Neural cell (in vitro differentiated cells): ENCODE measurements at regions not wholly inside any gene's neighbourhood (a gene's known extent, or its start where the extent isn't known, plus 50 kb on each side); places are given as distances from the start of the nearest gene placed in this dataset.

Source experiments
- H2AFZ ChIP-seq: fragments of 200-600, 300-800 bp; sonication (generic), shearing (Covaris generic); 2 replicates; pipeline ENCODE4 v1.6.0; 2014; ENCODE audit warnings: low read depth, mild to moderate bottlenecking, antibody characterized with exemption, low read length, moderate library complexity
- H3F3A ChIP-seq: fragments of 200-600 bp; shearing (Covaris generic); 2 replicates; pipeline ENCODE4 v1.6.1; 2016; ENCODE audit warnings: mild to moderate bottlenecking, moderate library complexity, mixed read lengths, antibody characterized with exemption, low read length; ENCODE audit not compliant: insufficient read depth, poor library complexity, severe bottlenecking
- H3K27ac ChIP-seq: fragments of 200-600, 300-800 bp; sonication (generic), shearing (Covaris generic); 2 replicates; pipeline ENCODE4 v1.5.1; 2014; ENCODE audit warnings: mild to moderate bottlenecking, low read length, moderate library complexity
- H3K27me3 ChIP-seq: fragments of 300-800, 200-600 bp; sonication (generic), shearing (Covaris generic); 2 replicates; pipeline ENCODE4 v1.6.0; 2014; ENCODE audit warnings: mild to moderate bottlenecking, low read depth, low read length, moderate library complexity; ENCODE audit not compliant: insufficient read depth
- H3K36me3 ChIP-seq: fragments of 300-800, 200-600 bp; sonication (generic), shearing (Covaris generic); 2 replicates; pipeline ENCODE4 v1.5.1; 2014; ENCODE audit warnings: mild to moderate bottlenecking, antibody characterized with exemption, low read length, moderate library complexity; ENCODE audit not compliant: insufficient read depth
- H3K4me2 ChIP-seq: fragments of 300-800, 200-600 bp; sonication (generic), shearing (Covaris generic); 2 replicates; pipeline ENCODE4 v1.6.0; 2014; ENCODE audit warnings: mild to moderate bottlenecking, low read length
- H3K4me3 ChIP-seq: fragments of 300-800, 200-600 bp; sonication (generic), shearing (Covaris generic); 2 replicates; pipeline ENCODE4 v1.5.1; 2014; ENCODE audit warnings: mild to moderate bottlenecking, low read length, moderate library complexity
- H3K79me2 ChIP-seq: fragments of 200-600 bp; shearing (Covaris generic); replicated peaks from 2 replicates; pipeline ENCODE4 v1.6.0; 2014; ENCODE audit warnings: mild to moderate bottlenecking, low read length, moderate library complexity; ENCODE audit not compliant: insufficient read depth
- H3K9ac ChIP-seq: fragments of 300-800, 200-600 bp; sonication (generic), shearing (Covaris generic); 2 replicates; pipeline ENCODE4 v1.6.1; 2016; ENCODE audit warnings: mild to moderate bottlenecking, low read length, mixed read lengths
- H3K9me2 ChIP-seq: fragments of 200-600 bp; shearing (Covaris generic); 2 replicates; pipeline ENCODE4 v1.6.1; 2016; ENCODE audit warnings: mild to moderate bottlenecking, low read length, mixed read lengths; ENCODE audit not compliant: insufficient read depth
- H3K9me3 ChIP-seq: fragments of 200-600, 300-800 bp; sonication (generic), shearing (Covaris generic); 2 replicates; pipeline ENCODE4 v1.6.1; 2016; ENCODE audit warnings: mild to moderate bottlenecking, mixed run types, low read length, moderate library complexity, mixed read lengths
- H4K20me1 ChIP-seq: fragments of 200-600 bp; shearing (Covaris generic); 2 replicates; pipeline ENCODE4 v1.6.1; 2016; ENCODE audit warnings: mild to moderate bottlenecking, mixed run types; ENCODE audit not compliant: insufficient read depth
- EP300 ChIP-seq: fragments of 450-650 bp; conservative IDR thresholded peaks from 2 replicates; pipeline ENCODE4 v1.6.1; 2014; ENCODE audit warnings: antibody characterized with exemption, mild to moderate bottlenecking, moderate library complexity; ENCODE audit not compliant: poor library complexity, severe bottlenecking
- EZH2 ChIP-seq: fragments of 200-600, 300-800 bp; shearing (Covaris generic), sonication (generic); IDR thresholded peaks from 2 replicates; pipeline ENCODE4 v1.6.1; 2014; ENCODE audit warnings: antibody characterized with exemption, low read length, borderline replicate concordance, mild to moderate bottlenecking; ENCODE audit not compliant: insufficient read depth, poor library complexity, severe bottlenecking
- POLR2AphosphoS5 ChIP-seq: IDR thresholded peaks from 2 replicates; pipeline ENCODE4 v1.6.1; 2012
- RAD21 ChIP-seq: fragments of 450-650 bp; conservative IDR thresholded peaks from 2 replicates; pipeline ENCODE4 v1.6.1; 2014; ENCODE audit warnings: antibody characterized with exemption, mild to moderate bottlenecking, moderate library complexity
- SMC3 ChIP-seq: fragments of 450-650 bp; conservative IDR thresholded peaks from 2 replicates; pipeline ENCODE4 v1.6.1; 2014; ENCODE audit warnings: antibody characterized with exemption, mild to moderate bottlenecking, moderate library complexity; ENCODE audit not compliant: poor library complexity
- TAF1 ChIP-seq: IDR thresholded peaks from 2 replicates; pipeline ENCODE4 v1.6.1; 2012; ENCODE audit warnings: low read depth
- TF ChIP-seq, protein P1 (sequence below): fragments of 450-650 bp; IDR thresholded peaks from 2 replicates; pipeline ENCODE4 v1.5.1; 2014; ENCODE audit warnings: antibody characterized with exemption, mild to moderate bottlenecking, moderate library complexity; ENCODE audit not compliant: poor library complexity, severe bottlenecking
- TF ChIP-seq, protein P2 (sequence below): IDR thresholded peaks from 2 replicates; pipeline ENCODE4 v1.6.1; 2012; ENCODE audit warnings: borderline replicate concordance

DNA sequence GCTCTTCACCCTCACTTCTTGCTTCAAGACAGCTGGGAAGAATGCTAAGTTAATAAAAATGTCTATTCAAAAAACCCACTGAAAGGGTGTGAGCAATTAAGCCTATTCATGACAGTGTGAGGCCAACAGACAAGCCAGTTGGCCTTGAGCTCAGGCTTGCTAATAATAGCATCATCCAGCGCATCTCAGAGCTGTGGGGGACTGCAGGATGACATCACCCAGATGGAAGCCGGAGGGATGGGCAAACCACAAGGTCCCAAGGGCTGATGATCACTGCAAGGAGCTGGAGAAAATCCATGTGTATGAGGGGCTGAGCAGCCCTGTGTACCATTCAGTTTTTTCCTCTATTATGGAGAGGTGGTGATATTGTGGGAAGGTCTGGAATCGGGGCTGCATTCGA, 770.4 kb downstream of the TNS3 start:
- H3K4me2 ChIP-seq: no peak overlapping the region
- H3K9me2 ChIP-seq: no peaks in the 10 kb centered on the region
- no peak overlapping the region for H3K4me3 ChIP-seq
- H3K9me3 ChIP-seq: no peaks in the 10 kb centered on the region
- no peaks in the 10 kb centered on the region for H3F3A ChIP-seq
- no peaks in the 10 kb centered on the region for H4K20me1 ChIP-seq
- no peak overlapping the region for H3K27ac ChIP-seq
- no peak for TF ChIP-seq EZH2
- TF ChIP-seq POLR2AphosphoS5: no peak
- TF ChIP-seq, protein P1, sequence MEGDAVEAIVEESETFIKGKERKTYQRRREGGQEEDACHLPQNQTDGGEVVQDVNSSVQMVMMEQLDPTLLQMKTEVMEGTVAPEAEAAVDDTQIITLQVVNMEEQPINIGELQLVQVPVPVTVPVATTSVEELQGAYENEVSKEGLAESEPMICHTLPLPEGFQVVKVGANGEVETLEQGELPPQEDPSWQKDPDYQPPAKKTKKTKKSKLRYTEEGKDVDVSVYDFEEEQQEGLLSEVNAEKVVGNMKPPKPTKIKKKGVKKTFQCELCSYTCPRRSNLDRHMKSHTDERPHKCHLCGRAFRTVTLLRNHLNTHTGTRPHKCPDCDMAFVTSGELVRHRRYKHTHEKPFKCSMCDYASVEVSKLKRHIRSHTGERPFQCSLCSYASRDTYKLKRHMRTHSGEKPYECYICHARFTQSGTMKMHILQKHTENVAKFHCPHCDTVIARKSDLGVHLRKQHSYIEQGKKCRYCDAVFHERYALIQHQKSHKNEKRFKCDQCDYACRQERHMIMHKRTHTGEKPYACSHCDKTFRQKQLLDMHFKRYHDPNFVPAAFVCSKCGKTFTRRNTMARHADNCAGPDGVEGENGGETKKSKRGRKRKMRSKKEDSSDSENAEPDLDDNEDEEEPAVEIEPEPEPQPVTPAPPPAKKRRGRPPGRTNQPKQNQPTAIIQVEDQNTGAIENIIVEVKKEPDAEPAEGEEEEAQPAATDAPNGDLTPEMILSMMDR: no peak
- TF ChIP-seq, protein P2, sequence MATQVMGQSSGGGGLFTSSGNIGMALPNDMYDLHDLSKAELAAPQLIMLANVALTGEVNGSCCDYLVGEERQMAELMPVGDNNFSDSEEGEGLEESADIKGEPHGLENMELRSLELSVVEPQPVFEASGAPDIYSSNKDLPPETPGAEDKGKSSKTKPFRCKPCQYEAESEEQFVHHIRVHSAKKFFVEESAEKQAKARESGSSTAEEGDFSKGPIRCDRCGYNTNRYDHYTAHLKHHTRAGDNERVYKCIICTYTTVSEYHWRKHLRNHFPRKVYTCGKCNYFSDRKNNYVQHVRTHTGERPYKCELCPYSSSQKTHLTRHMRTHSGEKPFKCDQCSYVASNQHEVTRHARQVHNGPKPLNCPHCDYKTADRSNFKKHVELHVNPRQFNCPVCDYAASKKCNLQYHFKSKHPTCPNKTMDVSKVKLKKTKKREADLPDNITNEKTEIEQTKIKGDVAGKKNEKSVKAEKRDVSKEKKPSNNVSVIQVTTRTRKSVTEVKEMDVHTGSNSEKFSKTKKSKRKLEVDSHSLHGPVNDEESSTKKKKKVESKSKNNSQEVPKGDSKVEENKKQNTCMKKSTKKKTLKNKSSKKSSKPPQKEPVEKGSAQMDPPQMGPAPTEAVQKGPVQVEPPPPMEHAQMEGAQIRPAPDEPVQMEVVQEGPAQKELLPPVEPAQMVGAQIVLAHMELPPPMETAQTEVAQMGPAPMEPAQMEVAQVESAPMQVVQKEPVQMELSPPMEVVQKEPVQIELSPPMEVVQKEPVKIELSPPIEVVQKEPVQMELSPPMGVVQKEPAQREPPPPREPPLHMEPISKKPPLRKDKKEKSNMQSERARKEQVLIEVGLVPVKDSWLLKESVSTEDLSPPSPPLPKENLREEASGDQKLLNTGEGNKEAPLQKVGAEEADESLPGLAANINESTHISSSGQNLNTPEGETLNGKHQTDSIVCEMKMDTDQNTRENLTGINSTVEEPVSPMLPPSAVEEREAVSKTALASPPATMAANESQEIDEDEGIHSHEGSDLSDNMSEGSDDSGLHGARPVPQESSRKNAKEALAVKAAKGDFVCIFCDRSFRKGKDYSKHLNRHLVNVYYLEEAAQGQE: no peak
- no peak for TF ChIP-seq RAD21
- no peak for TF ChIP-seq SMC3
- TF ChIP-seq EP300: no peak
- no peaks in the 10 kb centered on the region for H3K79me2 ChIP-seq
- H2AFZ ChIP-seq: peak overlapping the region; percentile 37
- H3K27me3 ChIP-seq: no peaks in the 10 kb centered on the region
- H3K36me3 ChIP-seq: no peaks in the 10 kb centered on the region
- H3K9ac ChIP-seq: no peak overlapping the region

DNA sequence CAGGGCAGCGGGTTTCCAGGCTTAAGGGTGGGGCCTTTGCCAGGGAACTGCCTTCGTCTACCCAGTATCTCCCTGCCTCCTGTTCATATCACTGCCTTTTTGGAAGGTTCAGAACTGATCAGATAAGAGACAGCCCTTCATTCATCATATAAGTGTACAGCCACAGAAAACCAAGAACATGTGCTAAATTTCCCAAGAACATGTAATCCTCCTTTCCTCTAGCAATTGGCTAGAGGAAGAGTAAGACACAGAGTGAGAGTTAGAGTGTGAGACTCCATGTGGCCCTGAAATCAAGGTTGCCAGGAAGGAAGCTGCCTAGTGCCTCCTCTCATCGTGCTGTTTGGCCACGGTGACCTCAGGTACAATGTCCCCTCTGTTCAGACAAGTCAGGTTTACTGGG, 770.9 kb downstream of the TNS3 start:
- Histone ChIP-seq H3K9ac (no peak overlapping the region), H3F3A (no peaks in the 10 kb centered on the region), H3K27me3 (no peaks in the 10 kb centered on the region), H3K4me2 (no peak overlapping the region), H3K36me3 (no peaks in the 10 kb centered on the region), H2AFZ (peak overlapping the region; percentile 37), H3K79me2 (no peaks in the 10 kb centered on the region), H3K9me3 (no peaks in the 10 kb centered on the region), H3K4me3 (no peak overlapping the region), H3K27ac (no peak overlapping the region), H4K20me1 (no peaks in the 10 kb centered on the region), H3K9me2 (no peaks in the 10 kb centered on the region)
- TF ChIP-seq, protein P1: no peak
- TF ChIP-seq SMC3 (no peak), POLR2AphosphoS5 (no peak), EP300 (no peak), TAF1 (no peak), RAD21 (no peak)
- TF ChIP-seq, protein P2: no peak
